HG02798 (cell line): ENCODE measurements at regions not wholly inside any gene's neighbourhood (a gene's known extent, or its start where the extent isn't known, plus 50 kb on each side); places are given as distances from the start of the nearest gene placed in this dataset.

Source experiments
- ATAC-seq: cut with Tn5 transposase; IDR thresholded peaks from one replicate; pipeline ENCODE4 v1.9.1; 2021; ENCODE audit warnings: mild to moderate bottlenecking; ENCODE audit not compliant: unreplicated experiment, poor library complexity

DNA sequence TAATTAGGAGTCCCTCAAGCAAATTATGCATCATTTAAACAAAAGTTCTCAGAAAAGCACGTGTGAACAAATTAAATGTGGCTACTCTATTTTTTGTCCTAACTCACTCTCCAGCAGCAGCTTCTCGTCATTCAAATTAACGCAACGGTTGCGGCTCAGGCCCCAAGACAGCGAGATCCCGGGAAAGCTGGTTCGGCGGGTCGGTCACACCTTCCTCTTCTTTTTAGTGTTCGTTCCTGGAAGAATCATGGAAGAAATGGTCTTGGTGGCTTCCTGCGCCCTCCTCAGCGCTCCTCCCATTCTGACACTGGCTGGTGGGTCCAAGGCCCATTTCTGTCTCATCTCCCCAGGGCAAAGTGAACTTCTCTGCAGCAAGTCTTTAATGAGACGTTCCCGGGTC is 382.8 kb upstream of the IRX1 start:
- ATAC-seq = no peak

DNA sequence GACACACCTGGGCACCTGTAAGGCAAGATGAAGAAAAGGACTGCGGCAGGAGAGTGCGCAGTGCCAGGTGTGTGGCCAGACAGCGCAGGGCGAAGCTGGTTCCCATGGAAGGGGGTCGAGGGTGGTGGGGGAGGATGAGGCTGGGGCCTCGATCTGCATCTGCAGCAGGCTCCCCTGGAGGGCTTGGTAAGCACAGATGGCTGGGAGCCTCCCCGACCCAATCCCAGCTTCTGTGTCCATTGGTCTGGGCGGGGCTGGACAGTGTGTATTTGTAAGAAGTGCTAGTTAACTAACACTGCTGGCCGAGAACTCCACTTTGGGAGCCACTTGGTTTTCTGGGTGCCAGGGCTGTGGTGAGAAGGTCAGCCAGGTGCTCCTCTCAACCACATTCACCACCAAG is 385.1 kb upstream of the IRX1 start:
- no peak for ATAC-seq

DNA sequence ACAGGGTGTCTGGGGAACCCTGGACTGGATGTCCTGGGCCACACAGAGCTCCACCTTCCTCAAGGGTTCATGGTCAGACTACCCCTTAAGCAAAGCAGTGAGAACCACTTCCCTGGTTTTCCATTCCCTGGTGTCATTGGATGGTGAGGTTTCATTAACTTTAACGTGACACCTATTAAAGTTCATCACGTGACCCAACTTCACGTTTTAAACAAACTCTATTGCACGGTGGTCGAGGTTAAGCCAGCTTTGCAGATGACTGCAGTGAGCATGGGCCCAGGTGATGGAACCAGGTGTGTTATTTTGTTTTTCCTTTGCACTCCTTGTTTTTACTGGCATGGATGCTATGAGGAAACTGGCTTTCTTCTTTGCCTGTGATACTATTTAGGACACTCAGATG is 385.7 kb upstream of the IRX1 start:
- no peak for ATAC-seq

DNA sequence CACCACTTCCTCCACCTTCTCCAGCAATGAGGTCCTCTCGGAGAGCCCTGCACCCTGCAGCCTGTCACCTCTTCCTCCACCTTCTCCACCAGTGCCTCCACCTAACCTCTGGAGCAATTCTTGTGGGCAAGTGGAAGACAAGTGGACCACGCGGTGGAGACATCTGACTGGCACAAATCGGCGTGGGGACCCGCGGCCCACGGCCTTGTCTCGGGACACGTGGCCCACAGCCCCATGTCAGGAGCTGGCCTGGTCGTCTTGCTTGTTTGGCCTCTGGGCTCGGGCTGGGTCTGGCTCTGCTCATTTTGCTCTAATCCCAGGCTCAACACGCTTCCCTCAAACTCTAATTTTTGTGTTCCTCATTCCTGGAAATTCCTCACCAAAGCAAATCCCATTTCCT is 393.1 kb upstream of the IRX1 start:
- ATAC-seq = no peak

DNA sequence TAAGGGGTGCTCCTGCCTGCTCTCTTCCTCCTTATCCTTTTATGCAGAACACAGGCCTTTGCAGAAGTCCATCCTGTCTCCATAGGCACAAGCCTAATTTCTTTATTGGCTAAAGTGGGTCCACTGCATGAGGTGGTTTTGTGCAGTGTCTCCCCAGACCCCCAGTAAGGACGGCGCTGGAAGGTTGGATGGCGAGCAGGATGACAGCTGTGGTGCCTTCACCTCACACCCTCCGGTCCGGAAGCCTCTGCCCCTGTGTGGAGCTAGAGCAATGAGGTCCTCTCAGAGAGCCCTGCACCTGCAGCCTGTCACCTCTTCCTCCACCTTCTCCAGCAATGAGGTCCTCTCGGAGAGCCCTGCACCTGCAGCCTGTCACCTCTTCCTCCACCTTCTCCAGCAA is 393.7 kb upstream of the IRX1 start:
- no peak for ATAC-seq

DNA sequence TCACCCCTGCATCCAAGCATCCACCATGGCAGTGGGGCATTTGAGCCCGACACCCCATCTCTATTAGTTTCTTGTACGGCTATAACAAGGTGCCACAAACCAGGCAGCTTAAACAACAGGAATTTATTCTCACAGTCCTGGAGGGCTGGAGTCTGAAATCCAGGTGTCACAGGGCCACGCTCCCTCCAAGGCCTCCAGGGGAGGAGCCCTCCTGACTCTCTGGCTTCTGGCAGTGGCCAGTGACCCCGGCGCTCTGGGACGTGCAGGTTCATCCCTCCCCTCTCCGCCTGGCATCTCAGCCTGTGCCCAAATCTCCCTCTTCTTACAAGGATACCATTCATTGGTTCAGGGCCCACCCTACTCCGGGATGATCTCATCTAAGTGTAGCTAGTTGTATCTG is 394.5 kb upstream of the IRX1 start:
- ATAC-seq = no peak

DNA sequence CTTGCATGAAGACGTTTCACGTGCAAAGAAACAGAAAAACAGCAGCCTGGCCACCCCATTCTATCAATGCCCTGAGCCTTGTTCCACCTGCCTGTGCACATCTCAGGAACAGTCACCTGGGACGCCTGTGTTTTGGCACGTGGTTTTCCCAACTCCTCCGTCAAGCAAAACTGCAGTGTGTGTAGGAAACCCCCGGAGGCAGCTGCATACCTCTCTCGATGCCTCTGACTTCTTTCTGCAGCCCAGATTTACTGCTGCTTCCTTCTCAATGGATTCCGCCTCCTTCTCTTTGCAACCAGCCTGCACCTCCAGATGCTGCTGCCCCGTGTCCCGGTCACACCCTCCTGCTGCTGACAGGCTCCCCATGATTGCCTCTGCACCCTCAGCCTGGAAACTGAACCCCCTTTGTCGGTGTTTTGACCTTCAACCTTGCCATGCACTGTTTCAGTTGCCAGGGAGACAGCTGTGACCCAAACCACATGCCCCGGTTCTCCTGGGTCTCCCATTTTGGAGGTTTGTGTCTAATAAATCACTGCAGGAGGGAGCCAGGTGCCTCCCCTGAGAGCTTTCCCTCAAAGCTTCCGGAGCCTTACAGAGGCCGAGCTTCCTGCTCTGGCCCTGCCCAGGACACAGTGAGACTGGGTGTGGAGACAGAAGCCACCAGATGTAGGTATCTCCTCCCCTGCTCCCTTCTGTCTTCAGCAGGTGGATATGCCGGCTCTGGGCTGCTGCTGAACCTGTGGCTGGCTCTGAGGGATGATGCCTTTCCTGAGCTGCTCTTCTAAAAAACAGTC is 395.5 kb upstream of the IRX1 start:
- ATAC-seq = no peak

DNA sequence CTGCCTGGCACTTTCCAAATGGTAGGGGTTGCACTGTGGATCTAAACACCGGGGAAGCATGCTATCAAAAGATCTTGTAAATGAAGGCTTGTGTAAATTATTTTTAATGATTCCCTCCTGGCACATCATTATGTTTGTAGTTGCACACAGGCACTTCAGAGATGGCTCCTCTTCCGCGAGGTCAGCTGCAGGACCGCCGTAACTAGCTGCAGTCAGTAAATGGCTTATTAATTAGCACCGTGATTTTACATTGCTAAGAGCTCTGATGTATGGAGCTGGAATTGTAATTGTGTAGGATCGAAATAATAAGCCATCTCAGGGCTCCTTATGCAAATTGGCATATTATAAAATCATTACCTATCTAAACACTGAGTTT is 397.6 kb upstream of the IRX1 start:
- no peak for ATAC-seq

DNA sequence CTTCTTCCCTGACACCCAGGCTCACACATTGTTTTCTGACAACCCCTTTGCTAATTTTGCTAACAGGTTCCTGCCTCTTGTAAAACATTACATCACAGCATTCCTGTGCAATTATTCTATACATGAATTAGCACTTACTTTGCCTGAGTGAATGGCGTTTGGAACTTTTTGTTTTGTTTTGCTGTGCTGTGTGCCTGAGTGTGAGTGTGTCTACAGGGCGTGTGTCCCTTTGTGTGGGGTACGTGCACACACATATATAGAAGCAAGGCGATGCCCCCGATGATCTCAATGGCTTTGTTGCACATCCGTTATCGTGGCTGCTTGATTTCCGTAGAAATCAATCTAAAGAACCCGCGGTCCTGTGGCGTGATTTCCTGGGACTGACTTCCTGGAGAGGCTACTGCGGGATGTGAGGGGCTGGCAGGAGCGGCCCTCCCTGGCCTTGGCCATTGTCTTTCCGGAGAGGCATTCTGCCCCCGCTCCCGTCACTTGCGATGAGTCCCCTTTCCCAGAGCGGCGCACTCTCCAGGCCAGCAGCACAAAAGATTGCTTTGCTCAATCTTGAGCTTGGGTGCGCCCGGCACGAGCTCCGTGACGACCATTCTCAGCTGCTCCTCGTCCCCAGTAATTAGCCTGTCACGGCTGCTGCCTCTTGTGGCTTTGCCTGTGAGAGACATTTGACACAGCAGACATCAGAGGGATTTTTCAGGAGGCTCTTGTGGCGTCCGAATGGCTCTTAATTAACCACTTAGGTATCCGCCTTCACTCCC is 398.1 kb upstream of the IRX1 start:
- no peak for ATAC-seq

DNA sequence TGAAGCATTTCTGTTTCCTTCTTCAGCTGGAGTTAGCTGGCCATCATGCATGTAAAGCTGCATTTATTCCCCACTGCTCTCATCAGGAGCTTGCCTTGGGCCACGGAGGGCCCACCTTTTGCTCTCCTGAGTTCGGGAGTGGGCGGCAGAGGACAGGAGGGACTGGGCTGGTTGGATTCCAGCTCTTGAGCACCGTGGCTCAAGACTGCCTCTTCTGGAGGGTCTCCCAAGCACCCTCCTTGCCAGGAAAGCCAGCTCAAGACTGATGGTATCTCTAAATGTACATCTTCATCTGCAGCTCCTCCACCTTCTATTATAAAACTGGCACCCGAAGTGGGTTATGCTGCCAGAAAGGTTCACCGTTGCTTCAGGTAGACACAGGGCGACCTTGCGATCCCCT is 399.6 kb upstream of the IRX1 start:
- ATAC-seq = no peak

DNA sequence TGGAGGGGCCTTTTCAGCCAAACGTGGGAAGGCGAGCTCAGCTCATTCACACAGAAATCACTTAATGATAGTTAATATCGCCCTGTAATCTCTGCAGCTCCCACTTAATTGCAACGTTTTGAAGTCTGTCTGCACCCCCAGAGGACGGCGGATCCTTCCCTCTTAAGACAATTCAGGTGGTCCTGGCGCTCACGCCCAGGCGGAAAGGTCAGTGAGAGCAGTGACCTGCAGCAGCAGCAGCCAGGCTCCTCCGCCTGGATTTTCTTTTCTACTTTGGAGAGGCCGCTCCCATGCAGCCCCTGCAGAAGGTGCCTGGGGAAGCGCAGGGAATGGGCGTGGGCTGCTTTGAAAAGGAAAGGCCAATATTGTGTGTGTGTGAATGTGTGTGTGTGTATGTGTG is 400.9 kb upstream of the IRX1 start:
- no peak for ATAC-seq

DNA sequence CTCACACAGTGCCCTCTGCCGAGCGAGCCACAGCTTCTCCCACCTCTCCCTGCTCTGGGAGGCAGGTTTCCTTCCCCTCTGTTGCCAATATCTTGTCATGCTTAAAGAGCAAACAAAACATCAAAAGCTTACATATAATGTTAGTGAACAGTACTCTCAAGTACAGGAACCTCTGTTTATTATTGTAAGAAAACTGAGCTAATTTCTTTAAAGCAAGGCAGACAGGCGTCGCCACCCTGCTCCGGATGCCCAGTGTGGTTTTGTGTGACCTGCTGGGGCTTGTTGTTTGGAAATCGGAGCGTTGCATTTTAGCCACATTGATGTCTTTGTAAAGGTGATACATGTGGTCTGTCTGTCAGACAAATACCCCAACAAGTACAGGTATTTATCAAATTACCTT is 401.4 kb upstream of the IRX1 start:
- no peak for ATAC-seq

DNA sequence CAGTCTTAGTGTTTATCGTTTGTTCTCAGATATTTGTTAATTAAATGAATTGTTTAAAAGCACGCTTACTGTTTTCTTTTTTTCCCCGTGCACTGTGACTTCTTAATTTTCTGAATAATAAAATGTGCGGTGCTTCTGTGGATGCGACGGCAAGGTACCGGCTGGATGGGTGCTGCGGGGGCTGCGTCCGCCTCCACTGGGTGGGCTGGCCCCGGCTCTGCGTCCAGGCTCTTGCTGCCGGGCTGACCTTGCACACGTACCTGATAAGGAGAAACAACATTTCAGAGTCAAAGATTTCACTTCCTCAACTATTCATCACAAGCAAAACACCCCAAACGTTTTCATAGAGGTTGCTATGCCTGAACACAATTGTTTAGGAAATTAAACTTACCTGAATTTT is 404.0 kb upstream of the IRX1 start:
- no peak for ATAC-seq

DNA sequence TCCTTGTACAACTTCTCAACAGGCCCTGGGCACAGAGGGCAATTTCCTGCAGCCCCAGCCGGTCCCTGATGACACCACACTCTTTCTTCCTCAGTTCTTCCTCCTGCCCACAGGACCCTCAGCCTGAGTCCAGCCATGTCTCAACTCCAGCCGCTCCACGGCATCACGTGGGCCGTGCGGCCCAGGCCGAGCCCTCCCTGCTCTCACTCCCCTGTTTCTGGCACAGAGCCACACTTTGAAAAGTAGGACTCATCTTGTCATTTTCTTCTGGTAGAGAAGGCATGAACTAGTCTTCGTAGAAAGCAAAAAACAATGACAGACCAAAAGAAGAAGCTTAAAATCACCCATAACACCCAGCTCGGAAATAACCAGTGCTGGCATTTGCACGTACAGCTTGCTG is 404.7 kb upstream of the IRX1 start:
- ATAC-seq = no peak

DNA sequence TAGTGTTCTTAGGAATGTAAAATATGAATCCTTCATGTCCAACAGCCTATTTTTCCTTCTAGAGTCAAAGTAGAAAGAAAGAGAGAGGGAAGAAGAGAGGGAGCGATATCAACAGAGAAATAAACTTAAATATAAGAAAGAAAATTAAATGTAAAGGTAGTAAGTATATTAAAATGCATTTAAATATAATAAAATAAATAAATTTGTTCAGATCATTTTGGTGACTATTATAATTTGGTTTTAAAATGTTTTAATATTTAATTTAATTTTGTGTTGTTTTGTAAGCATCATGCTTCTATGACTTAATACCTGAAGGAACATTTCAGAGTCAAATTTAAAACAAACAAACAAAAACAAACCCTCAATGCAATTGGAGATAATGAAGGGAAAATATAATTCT is 405.2 kb upstream of the IRX1 start:
- ATAC-seq = no peak

DNA sequence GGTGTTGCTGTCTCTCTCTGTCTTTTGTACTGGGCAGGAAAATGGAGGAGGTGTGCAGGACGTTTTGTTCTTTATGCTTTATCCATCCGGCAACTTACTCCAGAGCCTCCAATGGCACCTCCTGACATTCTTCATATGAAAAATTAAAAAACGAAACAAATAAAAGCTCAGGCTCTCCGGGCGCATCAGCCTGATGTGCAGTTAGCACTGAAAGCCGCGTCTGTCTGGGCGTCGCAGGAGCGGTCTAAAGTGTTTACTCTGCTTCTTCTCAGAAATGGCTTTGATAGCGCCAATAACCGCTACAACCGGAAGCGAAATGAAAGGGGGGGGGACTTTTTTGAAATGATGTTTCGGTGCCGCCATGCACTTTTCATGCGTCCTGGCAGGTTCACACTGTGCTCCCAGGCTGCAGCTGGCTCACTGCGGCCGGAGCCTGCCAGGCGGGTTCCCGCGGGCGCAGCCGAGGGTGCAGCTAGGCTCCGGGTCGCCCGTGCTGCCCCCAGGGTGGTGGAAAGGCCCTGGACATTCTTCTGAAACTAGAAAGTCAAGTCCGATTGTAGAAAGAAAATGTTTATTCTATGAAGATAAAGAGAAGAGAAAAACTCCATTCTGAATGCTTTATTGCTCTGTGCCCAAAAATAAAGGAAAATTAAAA is 407.7 kb upstream of the IRX1 start:
- ATAC-seq = no peak

DNA sequence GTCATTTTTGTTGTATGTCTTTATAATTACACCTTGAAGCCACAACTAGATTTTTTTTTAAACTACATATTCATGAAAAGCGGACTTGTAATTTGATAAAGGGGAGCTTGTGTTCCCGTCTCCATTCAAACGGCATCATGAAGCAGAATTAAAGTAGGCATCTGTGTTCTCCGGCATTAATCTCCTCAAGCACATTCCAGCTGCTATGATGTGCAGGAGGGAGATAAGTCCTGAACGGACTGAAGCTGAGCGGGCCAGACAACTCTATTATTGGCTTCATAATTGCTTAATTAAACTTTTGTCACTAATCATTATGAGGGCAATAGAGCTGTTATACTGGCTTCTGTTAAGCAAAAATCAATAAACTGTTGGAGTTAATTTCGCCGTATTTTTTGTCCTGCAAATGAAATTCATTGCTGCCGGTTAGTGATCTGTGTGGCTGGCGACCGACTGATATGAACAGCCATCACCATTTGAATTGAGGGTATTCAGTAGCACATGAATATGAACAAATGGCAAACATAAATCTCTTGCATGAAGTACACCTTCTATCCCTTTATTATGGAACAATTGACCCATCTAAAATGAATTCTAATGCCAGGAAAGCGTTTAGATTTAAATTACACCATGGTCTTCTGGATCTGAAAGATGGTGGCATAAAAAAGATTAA is 408.8 kb upstream of the IRX1 start:
- no peak for ATAC-seq

DNA sequence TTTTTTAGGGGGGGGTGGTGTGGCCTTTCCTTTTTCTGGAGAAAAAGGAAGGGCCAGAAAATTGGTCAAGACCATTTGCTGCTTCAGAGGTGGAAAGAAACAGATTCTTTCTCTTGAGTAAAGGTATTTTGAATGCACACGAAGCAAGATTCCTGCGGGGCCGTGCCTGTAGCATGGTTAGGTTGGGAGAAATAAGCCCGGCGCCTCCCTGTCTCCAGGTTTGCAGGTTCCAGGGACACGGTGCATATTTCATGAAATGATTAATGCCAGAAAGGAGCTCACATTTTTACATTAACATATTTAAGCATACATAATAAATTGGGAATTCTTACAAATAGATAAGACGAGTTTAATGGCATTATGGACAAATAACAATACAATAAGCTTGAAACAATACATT is 409.5 kb upstream of the IRX1 start:
- no peak for ATAC-seq

DNA sequence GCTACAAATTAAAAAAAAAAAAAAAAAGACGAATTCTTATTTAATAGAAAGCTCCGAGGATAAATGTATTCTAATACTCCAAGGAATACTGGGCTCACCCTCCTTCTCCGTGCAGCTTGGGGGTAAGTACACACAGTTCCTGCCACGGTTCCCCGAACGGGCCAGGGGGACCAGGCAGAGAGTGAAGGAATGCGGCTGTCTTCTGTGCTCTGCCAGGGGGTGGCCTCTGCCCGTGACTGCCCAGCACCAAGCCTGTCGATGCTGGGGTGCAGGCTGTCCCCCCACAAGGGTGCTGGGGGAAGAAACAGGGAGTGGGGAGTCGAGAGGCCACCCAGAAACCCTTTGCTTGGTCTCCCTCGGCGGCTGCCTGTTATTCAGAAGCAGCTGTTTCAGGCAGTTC is 410.1 kb upstream of the IRX1 start:
- no peak for ATAC-seq

DNA sequence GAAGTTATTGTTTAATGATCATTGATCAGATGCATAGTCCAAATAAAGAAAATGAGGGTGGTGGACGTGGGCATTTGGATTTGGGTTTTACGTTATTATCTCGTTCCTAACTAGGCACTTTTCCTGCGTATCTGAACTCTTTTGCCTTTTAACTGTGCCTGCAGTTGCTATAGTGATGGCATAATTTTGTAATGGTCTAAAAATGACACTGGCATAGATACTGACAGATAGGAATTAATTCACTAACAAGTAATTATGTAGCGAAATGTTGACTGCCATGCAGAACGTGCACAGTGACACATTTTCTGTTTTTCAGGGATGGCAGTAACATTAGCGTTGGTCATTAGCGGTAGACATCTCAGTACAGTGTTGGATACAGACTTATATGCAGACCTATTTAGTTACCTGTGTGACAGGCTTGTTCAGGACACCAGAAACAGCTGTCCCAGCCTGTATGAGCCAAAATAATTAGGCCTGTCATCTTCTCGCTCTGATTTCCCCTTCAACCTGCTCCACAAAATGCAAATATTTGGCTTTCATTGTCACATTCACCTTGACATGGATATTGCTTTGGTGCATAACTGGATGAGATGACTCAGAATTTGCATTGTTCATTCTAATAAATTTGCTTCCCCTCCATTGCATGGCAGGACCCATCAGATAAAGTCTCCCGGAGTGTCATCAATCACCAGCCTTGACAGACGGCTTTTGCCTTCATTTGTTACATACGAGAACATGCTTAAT is 413.3 kb upstream of the IRX1 start:
- no peak for ATAC-seq
